GM12878 (cell line): ENCODE measurements at regions not wholly inside any gene's neighbourhood (a gene's known extent, or its start where the extent isn't known, plus 50 kb on each side); places are given as distances from the start of the nearest gene placed in this dataset.

Experiments
- ATAC-seq: fragments of 200-7000 bp; cut with Tn5 transposase; 3 replicates; pipeline ENCODE4 v1.9.1; 2020; ENCODE audit warnings: mild to moderate bottlenecking, moderate library complexity
- BruUV-seq: library from RNA; stranded (reverse); fragments of 400-500 nt; replicated peaks from 2 replicates; lab custom pipeline; 2021; lab: Mats Ljungman, UMichigan
- CTCF ChIA-PET: fragments of 300-600 bp; sonication (Branson Sonifier 250); formaldehyde crosslinking; extraction: SDS; loops from one replicate; lab custom pipeline; 2021; ENCODE audit warnings: inconsistent platforms; lab: Yijun Ruan, JAX
- POLR2A ChIA-PET: fragments of 350-600 bp; formaldehyde crosslinking; extraction: SDS; loops from one replicate; lab custom pipeline; 2021; ENCODE audit warnings: inconsistent platforms; lab: Charles Lee
- RAD21 ChIA-PET: fragments of 300-600 bp; sonication (Branson Sonifier 250); formaldehyde crosslinking; loops from one replicate; lab custom pipeline; 2023; ENCODE audit warnings: antibody characterized with exemption; ENCODE audit not compliant: unreplicated experiment; lab: Charles Lee
- SMC1A ChIA-PET: fragments of 300-600 bp; sonication (Branson Sonifier 250); formaldehyde crosslinking; loops from one replicate; lab custom pipeline; 2023; ENCODE audit not compliant: unreplicated experiment, uncharacterized antibody; lab: Charles Lee
- DNase-seq: peaks from one replicate; pipeline ENCODE4 v3.0.0-alpha.2; 2011; ENCODE audit warnings: low read depth, low spot score
- FAIRE-seq: peaks from 3 replicates; lab custom pipeline; 2011; peaks lifted over from hg19 to GRCh38; lab: Jason Lieb, UNC
- H2AFZ ChIP-seq: 2 replicates; pipeline ENCODE4 v1.6.0; 2011; ENCODE audit warnings: low read depth, low read length, control low read depth; ENCODE audit not compliant: control insufficient read depth
- H3K27ac ChIP-seq: 2 replicates; pipeline ENCODE4 v1.5.1; 2011; ENCODE audit warnings: control low read depth; ENCODE audit not compliant: control insufficient read depth, insufficient read depth
- H3K27me3 ChIP-seq, 2 experiments: replicated peaks in 1 of 2; 2 replicates each; pipeline versions ENCODE4 v1.6.0 to v1.6.1; 2011; ENCODE audit warnings: low read length in 1 of 2; ENCODE audit not compliant: control insufficient read depth in 2 of 2, insufficient read depth in 2 of 2
- H3K36me3 ChIP-seq, 2 experiments: 2 replicates each; pipeline ENCODE4 v1.5.1; 2011; ENCODE audit warnings: low read length in 1 of 2; ENCODE audit not compliant: control insufficient read depth in 2 of 2, insufficient read depth in 2 of 2
- H3K4me1 ChIP-seq: 2 replicates; pipeline ENCODE4 v1.6.1; 2011; ENCODE audit warnings: mild to moderate bottlenecking, low read length, moderate library complexity, mixed read lengths; ENCODE audit not compliant: control insufficient read depth, insufficient read depth
- H3K4me2 ChIP-seq: 2 replicates; pipeline ENCODE4 v1.6.0; 2011; ENCODE audit warnings: control low read depth; ENCODE audit not compliant: control insufficient read depth, insufficient read depth
- H3K4me3 ChIP-seq: fragments of 200-600 bp; sonication (generic); 2 replicates; pipeline ENCODE4 v1.5.1; 2016
- H3K79me2 ChIP-seq: 2 replicates; pipeline ENCODE4 v1.6.0; 2011; ENCODE audit warnings: low read length; ENCODE audit not compliant: control insufficient read depth, insufficient read depth
- H3K9ac ChIP-seq: 2 replicates; pipeline ENCODE4 v1.8.0; 2011; ENCODE audit warnings: low read length, control low read depth, mixed read lengths; ENCODE audit not compliant: control insufficient read depth, insufficient read depth
- H3K9me3 ChIP-seq: replicated peaks from 3 replicates; pipeline ENCODE4 v1.5.1; 2011; ENCODE audit warnings: mild to moderate bottlenecking, low read length; ENCODE audit not compliant: control insufficient read depth, insufficient read depth
- H4K20me1 ChIP-seq: 2 replicates; pipeline ENCODE4 v1.6.0; 2011; ENCODE audit not compliant: control insufficient read depth, insufficient read depth
- BACH1 ChIP-seq: fragments of 450-650 bp; IDR thresholded peaks from 2 replicates; pipeline ENCODE4 v1.6.1; 2017; ENCODE audit warnings: mild to moderate bottlenecking, borderline replicate concordance
- CBX5 ChIP-seq: sonication (generic); IDR thresholded peaks from 2 replicates; pipeline ENCODE4 v1.6.1; 2016; ENCODE audit warnings: low read depth, moderate library complexity, mild to moderate bottlenecking, inconsistent platforms
- CREM ChIP-seq: IDR thresholded peaks from 2 replicates; pipeline ENCODE4 v1.6.1; 2014; ENCODE audit warnings: antibody characterized with exemption, low read depth
- HCFC1 ChIP-seq: fragments of 150-350 bp; IDR thresholded peaks from 2 replicates; pipeline ENCODE4 v1.6.1; 2014; ENCODE audit warnings: low read length
- MEF2B ChIP-seq: fragments of 450-650 bp; IDR thresholded peaks from 2 replicates; pipeline ENCODE4 v1.6.1; 2018; ENCODE audit warnings: mild to moderate bottlenecking, moderate library complexity; ENCODE audit not compliant: partially characterized antibody, poor library complexity, severe bottlenecking
- NBN ChIP-seq: fragments of 450-650 bp; IDR thresholded peaks from 2 replicates; pipeline ENCODE4 v1.6.1; 2016
- NFIC ChIP-seq: IDR thresholded peaks from 2 replicates; pipeline ENCODE4 v1.6.1; 2012; ENCODE audit warnings: low read depth, mild to moderate bottlenecking, inconsistent platforms, low read length, moderate library complexity
- NFXL1 ChIP-seq: fragments of 450-650 bp; IDR thresholded peaks from 2 replicates; pipeline ENCODE4 v1.6.1; 2017; ENCODE audit warnings: antibody characterized with exemption, mild to moderate bottlenecking, borderline replicate concordance
- SIN3A ChIP-seq: IDR thresholded peaks from 2 replicates; pipeline ENCODE4 v1.6.1; 2012; ENCODE audit warnings: low read depth, low read length, improper control_type of control experiment
- SMAD1 ChIP-seq: fragments of 450-650 bp; IDR thresholded peaks from 2 replicates; pipeline ENCODE4 v1.6.1; 2018; ENCODE audit warnings: mild to moderate bottlenecking, low read depth; ENCODE audit not compliant: partially characterized antibody
- SUPT20H ChIP-seq: IDR thresholded peaks from 2 replicates; pipeline ENCODE4 v1.6.1; 2011; ENCODE audit warnings: low read depth, mild to moderate bottlenecking, low read length, moderate library complexity, borderline replicate concordance; ENCODE audit not compliant: control insufficient read depth
- TARDBP ChIP-seq: IDR thresholded peaks from 2 replicates; pipeline ENCODE4 v1.6.1; 2016; ENCODE audit warnings: borderline replicate concordance
- ZNF217 ChIP-seq: fragments of 450-650 bp; IDR thresholded peaks from 2 replicates; pipeline ENCODE4 v1.6.1; 2017; ENCODE audit warnings: antibody characterized with exemption, mild to moderate bottlenecking
- WGBS: methylation state at CpG from one replicate; pipeline ENCODE4 v1.1.6; 2016; ENCODE audit warnings: low lambda C conversion rate; ENCODE audit not compliant: insufficient replicate concordance, insufficient coverage; ENCODE audit errors: missing lambda C conversion rate; 5-methylcytosine and 5-hydroxymethylcytosine counted together
- in situ Hi-C: fragments of 300-500 bp; cut with MboI; formaldehyde crosslinking; loops from 9 replicates; pipeline ENCODE4 v1.14.3; 2018; ENCODE audit warnings: mixed read lengths
- intact Hi-C: fragments of 100-400 bp; cut with micrococcal nuclease; formaldehyde crosslinking; loops from one replicate; pipeline ENCODE4 v1.14.2; 2022; ENCODE audit not compliant: unreplicated experiment
- TF ChIP-seq, protein P1 (sequence below): IDR thresholded peaks from 2 replicates; pipeline ENCODE4 v1.6.1; 2012; ENCODE audit warnings: low read length, inconsistent platforms
- TF ChIP-seq, protein P2 (sequence below), 3 experiments: IDR thresholded peaks in 2 of 3; conservative IDR thresholded peaks in 1 of 3; 2 replicates each; pipeline ENCODE4 v1.5.1; 2011; ENCODE audit warnings: low read depth in 3 of 3, low read length in 3 of 3, mild to moderate bottlenecking in 3 of 3, control low read depth in 2 of 3, moderate library complexity in 2 of 3, inconsistent platforms in 1 of 3, mixed read lengths in 1 of 3; ENCODE audit not compliant: control insufficient read depth in 2 of 3, insufficient read depth in 1 of 3; ENCODE audit errors: extremely low read depth in 1 of 3
- TF ChIP-seq, protein P3 (sequence below): fragments of 450-650 bp; formaldehyde crosslinking; IDR thresholded peaks from 2 replicates; pipeline ENCODE4 v1.5.0; 2022; ENCODE audit warnings: mild to moderate bottlenecking, missing genetic modification characterization
- TF ChIP-seq, protein P4 (sequence below): IDR thresholded peaks from 2 replicates; pipeline ENCODE4 v1.6.1; 2011; ENCODE audit warnings: borderline replicate concordance, low read depth, mild to moderate bottlenecking, moderate library complexity, mixed read lengths, low read length; ENCODE audit not compliant: insufficient read depth; ENCODE audit errors: extremely low read length
- TF ChIP-seq, protein P5 (sequence below): fragments of 450-650 bp; IDR thresholded peaks from 2 replicates; pipeline ENCODE4 v1.6.1; 2014; ENCODE audit warnings: mild to moderate bottlenecking

DNA sequence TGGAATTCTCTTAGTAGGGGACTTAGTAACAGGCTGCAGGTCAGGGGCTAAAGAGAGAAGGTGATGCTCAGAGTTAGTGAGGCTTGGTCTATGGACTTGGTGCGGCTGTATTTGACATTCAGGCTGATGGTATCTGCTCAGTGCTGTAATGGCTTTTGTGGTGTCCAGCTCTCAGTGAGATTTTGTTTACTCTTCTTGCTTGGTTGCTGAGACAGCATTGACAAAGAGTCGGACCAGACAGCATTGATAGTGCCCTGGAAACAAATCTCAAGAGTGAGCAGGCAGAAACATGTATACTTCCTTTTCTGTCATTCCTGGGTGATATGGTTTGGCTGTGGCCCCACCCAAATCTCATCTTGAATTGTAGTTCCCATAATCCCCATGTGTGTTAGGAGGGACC lies 202.0 kb downstream of the STK31 start:
- ChIA-PET RAD21 (no interaction called here), CTCF (no interaction called here), SMC1A (no interaction called here), POLR2A (no interaction called here)
- ATAC-seq (no peak), DNase-seq (no peak), FAIRE-seq (no peak)
- Histone ChIP-seq H3K79me2 (no peaks in the 10 kb centered on the region), H2AFZ (no peak overlapping the region), H3K27ac (no peak overlapping the region), H4K20me1 (no peaks in the 10 kb centered on the region), H3K9ac (no peak overlapping the region), H3K36me3 (no peaks in the 10 kb centered on the region), H3K9me3 (no peaks in the 10 kb centered on the region), H3K4me1 (no peaks in the 10 kb centered on the region), H3K4me2 (no peak overlapping the region), H3K27me3 (no peaks in the 10 kb centered on the region), H3K4me3 (no peak overlapping the region)
- no TSS peak for BruUV-seq
- 46% methylated on average over 2 of the region's 2 CpGs for WGBS
- TF ChIP-seq CBX5 (no peak), MEF2B (no peak), ZNF217 (no peak), NBN (no peak), SUPT20H (no peak), NFXL1 (no peak), TARDBP (no peak), CREM (no peak), BACH1 (no peak), SIN3A (no peak), SMAD1 (no peak), HCFC1 (no peak), NFIC (no peak)
- TF ChIP-seq, protein P1, sequence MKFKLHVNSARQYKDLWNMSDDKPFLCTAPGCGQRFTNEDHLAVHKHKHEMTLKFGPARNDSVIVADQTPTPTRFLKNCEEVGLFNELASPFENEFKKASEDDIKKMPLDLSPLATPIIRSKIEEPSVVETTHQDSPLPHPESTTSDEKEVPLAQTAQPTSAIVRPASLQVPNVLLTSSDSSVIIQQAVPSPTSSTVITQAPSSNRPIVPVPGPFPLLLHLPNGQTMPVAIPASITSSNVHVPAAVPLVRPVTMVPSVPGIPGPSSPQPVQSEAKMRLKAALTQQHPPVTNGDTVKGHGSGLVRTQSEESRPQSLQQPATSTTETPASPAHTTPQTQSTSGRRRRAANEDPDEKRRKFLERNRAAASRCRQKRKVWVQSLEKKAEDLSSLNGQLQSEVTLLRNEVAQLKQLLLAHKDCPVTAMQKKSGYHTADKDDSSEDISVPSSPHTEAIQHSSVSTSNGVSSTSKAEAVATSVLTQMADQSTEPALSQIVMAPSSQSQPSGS, result no peak
- TF ChIP-seq, protein P2, sequence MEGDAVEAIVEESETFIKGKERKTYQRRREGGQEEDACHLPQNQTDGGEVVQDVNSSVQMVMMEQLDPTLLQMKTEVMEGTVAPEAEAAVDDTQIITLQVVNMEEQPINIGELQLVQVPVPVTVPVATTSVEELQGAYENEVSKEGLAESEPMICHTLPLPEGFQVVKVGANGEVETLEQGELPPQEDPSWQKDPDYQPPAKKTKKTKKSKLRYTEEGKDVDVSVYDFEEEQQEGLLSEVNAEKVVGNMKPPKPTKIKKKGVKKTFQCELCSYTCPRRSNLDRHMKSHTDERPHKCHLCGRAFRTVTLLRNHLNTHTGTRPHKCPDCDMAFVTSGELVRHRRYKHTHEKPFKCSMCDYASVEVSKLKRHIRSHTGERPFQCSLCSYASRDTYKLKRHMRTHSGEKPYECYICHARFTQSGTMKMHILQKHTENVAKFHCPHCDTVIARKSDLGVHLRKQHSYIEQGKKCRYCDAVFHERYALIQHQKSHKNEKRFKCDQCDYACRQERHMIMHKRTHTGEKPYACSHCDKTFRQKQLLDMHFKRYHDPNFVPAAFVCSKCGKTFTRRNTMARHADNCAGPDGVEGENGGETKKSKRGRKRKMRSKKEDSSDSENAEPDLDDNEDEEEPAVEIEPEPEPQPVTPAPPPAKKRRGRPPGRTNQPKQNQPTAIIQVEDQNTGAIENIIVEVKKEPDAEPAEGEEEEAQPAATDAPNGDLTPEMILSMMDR (IDR thresholded peaks at IDR 0.05 in 2 of 3, conservative IDR thresholded peaks at IDR 0.05 in 1 of 3; ENCODE audit: control insufficient read depth in 2 of 3, extremely low read depth in 1 of 3, insufficient read depth in 1 of 3, low read depth in 3 of 3, low read length in 3 of 3), result no peak
- TF ChIP-seq, protein P3, sequence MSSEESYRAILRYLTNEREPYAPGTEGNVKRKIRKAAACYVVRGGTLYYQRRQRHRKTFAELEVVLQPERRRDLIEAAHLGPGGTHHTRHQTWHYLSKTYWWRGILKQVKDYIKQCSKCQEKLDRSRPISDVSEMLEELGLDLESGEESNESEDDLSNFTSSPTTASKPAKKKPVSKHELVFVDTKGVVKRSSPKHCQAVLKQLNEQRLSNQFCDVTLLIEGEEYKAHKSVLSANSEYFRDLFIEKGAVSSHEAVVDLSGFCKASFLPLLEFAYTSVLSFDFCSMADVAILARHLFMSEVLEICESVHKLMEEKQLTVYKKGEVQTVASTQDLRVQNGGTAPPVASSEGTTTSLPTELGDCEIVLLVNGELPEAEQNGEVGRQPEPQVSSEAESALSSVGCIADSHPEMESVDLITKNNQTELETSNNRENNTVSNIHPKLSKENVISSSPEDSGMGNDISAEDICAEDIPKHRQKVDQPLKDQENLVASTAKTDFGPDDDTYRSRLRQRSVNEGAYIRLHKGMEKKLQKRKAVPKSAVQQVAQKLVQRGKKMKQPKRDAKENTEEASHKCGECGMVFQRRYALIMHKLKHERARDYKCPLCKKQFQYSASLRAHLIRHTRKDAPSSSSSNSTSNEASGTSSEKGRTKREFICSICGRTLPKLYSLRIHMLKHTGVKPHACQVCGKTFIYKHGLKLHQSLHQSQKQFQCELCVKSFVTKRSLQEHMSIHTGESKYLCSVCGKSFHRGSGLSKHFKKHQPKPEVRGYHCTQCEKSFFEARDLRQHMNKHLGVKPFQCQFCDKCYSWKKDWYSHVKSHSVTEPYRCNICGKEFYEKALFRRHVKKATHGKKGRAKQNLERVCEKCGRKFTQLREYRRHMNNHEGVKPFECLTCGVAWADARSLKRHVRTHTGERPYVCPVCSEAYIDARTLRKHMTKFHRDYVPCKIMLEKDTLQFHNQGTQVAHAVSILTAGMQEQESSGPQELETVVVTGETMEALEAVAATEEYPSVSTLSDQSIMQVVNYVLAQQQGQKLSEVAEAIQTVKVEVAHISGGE (CRISPR knock-in tag), result no peak
- TF ChIP-seq, protein P4, sequence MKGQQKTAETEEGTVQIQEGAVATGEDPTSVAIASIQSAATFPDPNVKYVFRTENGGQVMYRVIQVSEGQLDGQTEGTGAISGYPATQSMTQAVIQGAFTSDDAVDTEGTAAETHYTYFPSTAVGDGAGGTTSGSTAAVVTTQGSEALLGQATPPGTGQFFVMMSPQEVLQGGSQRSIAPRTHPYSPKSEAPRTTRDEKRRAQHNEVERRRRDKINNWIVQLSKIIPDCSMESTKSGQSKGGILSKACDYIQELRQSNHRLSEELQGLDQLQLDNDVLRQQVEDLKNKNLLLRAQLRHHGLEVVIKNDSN, result no peak
- TF ChIP-seq, protein P5, sequence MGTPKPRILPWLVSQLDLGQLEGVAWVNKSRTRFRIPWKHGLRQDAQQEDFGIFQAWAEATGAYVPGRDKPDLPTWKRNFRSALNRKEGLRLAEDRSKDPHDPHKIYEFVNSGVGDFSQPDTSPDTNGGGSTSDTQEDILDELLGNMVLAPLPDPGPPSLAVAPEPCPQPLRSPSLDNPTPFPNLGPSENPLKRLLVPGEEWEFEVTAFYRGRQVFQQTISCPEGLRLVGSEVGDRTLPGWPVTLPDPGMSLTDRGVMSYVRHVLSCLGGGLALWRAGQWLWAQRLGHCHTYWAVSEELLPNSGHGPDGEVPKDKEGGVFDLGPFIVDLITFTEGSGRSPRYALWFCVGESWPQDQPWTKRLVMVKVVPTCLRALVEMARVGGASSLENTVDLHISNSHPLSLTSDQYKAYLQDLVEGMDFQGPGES, result no peak
- intact Hi-C loops, result no loop called here
- in situ Hi-C loops, result no loop called here
